ENCODE measurements at regions not wholly inside any gene's neighbourhood (a gene's known extent, or its start where the extent isn't known, plus 50 kb on each side); places are given as distances from the start of the nearest gene placed in this dataset.
"Not testable (repeated sequence)": the region's sequence is repeated elsewhere in the genome, so short reads cannot be mapped to it uniquely, and the experiment has no call there.

GRCh38 chr6:74717591-74717990 lies 488.3 kb downstream of the COL12A1 start:
- no peak for DNase-seq (ENCODE audit: low read depth in 2 of 2)

- no peak for DNase-seq (ENCODE audit: low read depth in 2 of 2)
Measured at GRCh38 chr6:74715355-74716085, 490.3 kb downstream of the COL12A1 start.

GRCh38 chr6:74713941-74714340 lies 491.9 kb downstream of the COL12A1 start:
- DNase-seq (ENCODE audit: low read depth in 2 of 2): no peak

GRCh38 chr6:74705451-74705850 lies 500.4 kb downstream of the COL12A1 start:
- no peak for DNase-seq (ENCODE audit: low read depth in 2 of 2)

GRCh38 chr6:74704540-74704939 lies 501.3 kb downstream of the COL12A1 start:
- not testable (repeated sequence) for DNase-seq (ENCODE audit: low read depth in 2 of 2)

- no peak for DNase-seq (ENCODE audit: low read depth in 2 of 2)
Measured at GRCh38 chr6:74690365-74690764, 515.5 kb downstream of the COL12A1 start.

- DNase-seq (ENCODE audit: low read depth in 2 of 2): no peak
Measured at GRCh38 chr6:74689601-74690000, 516.3 kb downstream of the COL12A1 start.

- no peak for DNase-seq (ENCODE audit: low read depth in 2 of 2)
Measured at GRCh38 chr6:74677463-74677862, 528.4 kb downstream of the COL12A1 start.

GRCh38 chr6:74676906-74677305 lies 528.9 kb downstream of the COL12A1 start:
- DNase-seq (ENCODE audit: low read depth in 2 of 2): no peak

GRCh38 chr6:74674377-74674776 lies 531.5 kb downstream of the COL12A1 start:
- DNase-seq (ENCODE audit: low read depth in 2 of 2): no peak

GRCh38 chr6:74671558-74672025 lies 534.3 kb downstream of the COL12A1 start:
- peak; percentile 98 for DNase-seq (ENCODE audit: low read depth in 2 of 2)

- DNase-seq (ENCODE audit: low read depth in 2 of 2): peak in 1 of 2 experiments; percentile 21
Measured at GRCh38 chr6:74658391-74658790, 547.5 kb downstream of the COL12A1 start.

- DNase-seq (ENCODE audit: low read depth in 2 of 2): no peak
Measured at GRCh38 chr6:74657931-74658330, 547.9 kb downstream of the COL12A1 start.

- peak; percentile 65 to 70 for DNase-seq (ENCODE audit: low read depth in 2 of 2)
Measured at GRCh38 chr6:74657011-74657410, 548.8 kb downstream of the COL12A1 start.

- DNase-seq (ENCODE audit: low read depth in 2 of 2): no peak
Measured at GRCh38 chr6:74656453-74656852, 549.4 kb downstream of the COL12A1 start.

GRCh38 chr6:74654296-74654695 lies 551.6 kb downstream of the COL12A1 start:
- no peak for DNase-seq (ENCODE audit: low read depth in 2 of 2)

GRCh38 chr6:74651948-74652842 lies 553.7 kb downstream of the COL12A1 start:
- DNase-seq (ENCODE audit: low read depth in 2 of 2): peak; percentile 65 to 72

- no peak for DNase-seq (ENCODE audit: low read depth in 2 of 2)
Measured at GRCh38 chr6:74650668-74651067, 555.2 kb downstream of the COL12A1 start.

- DNase-seq (ENCODE audit: low read depth in 2 of 2): no peak
Measured at GRCh38 chr6:74646461-74646860, 559.4 kb downstream of the COL12A1 start.

- DNase-seq (ENCODE audit: low read depth in 2 of 2): no peak
Measured at GRCh38 chr6:74645108-74645849, 560.6 kb downstream of the COL12A1 start.

- no peak for DNase-seq (ENCODE audit: low read depth in 2 of 2)
Measured at GRCh38 chr6:74642101-74642500, 563.8 kb downstream of the COL12A1 start.

GRCh38 chr6:74638412-74638811 lies 567.4 kb downstream of the COL12A1 start:
- peak; percentile 23 to 28 for DNase-seq (ENCODE audit: low read depth in 2 of 2)

All from fibroblast of skin of left biceps (primary cell).